BJ (cell line): ENCODE measurements at regions not wholly inside any gene's neighbourhood (a gene's known extent, or its start where the extent isn't known, plus 50 kb on each side); places are given as distances from the start of the nearest gene placed in this dataset.

ENCODE experiments used
- CTCF ChIA-PET: fragments of 350-600 bp; formaldehyde crosslinking; extraction: SDS; loops from one replicate; lab custom pipeline; 2021; ENCODE audit warnings: antibody characterized with exemption, inconsistent platforms; lab: Yijun Ruan, JAX
- POLR2A ChIA-PET: fragments of 300-600 bp; sonication (Branson Sonifier 250); formaldehyde crosslinking; extraction: SDS; loops from one replicate; lab custom pipeline; 2021; ENCODE audit warnings: antibody characterized with exemption; lab: Charles Lee
- DNase-seq: peaks from one replicate; pipeline ENCODE4 v3.0.0-alpha.2; 2011; ENCODE audit warnings: low read depth
- H3K27me3 ChIP-seq: 2 replicates; pipeline ENCODE4 v1.6.0; 2011; ENCODE audit warnings: low read length; ENCODE audit not compliant: control insufficient read depth, insufficient read depth
- H3K36me3 ChIP-seq: 2 replicates; pipeline ENCODE4 v1.5.1; 2011; ENCODE audit warnings: low read length; ENCODE audit not compliant: control insufficient read depth, insufficient read depth
- H3K4me3 ChIP-seq: 2 replicates; pipeline ENCODE4 v1.5.1; 2011; ENCODE audit warnings: low read depth, mild to moderate bottlenecking, control low read depth, low read length
- TF ChIP-seq, protein P1 (sequence below): IDR thresholded peaks from 2 replicates; pipeline ENCODE4 v1.5.1; 2011; ENCODE audit warnings: low read depth, mild to moderate bottlenecking, control low read depth, inconsistent platforms, low read length, moderate library complexity; ENCODE audit not compliant: insufficient read depth

DNA sequence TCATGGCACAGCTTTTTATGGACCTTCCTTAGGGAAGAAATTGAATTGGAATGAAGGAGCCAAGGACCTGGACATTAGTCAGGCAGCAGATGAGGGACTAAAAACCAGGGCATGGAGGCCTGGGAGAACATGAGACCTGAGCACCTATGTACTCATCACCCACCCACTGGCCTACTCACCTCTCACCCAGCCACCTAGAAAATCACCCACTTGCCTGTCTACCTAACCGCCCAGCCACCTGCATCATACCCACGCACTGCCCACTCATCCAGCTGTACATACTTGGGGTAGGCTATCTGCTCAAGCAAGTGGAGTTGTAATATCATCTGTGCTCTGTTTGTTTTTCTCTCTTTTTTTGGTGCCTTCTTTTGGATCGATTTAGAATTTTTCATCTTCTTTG lies 65.3 kb upstream of the SLCO2A1 start:
- POLR2A ChIA-PET, result no interaction called here
- H3K36me3 ChIP-seq, result no peaks in the 10 kb centered on the region
- no peak for DNase-seq
- TF ChIP-seq, protein P1, sequence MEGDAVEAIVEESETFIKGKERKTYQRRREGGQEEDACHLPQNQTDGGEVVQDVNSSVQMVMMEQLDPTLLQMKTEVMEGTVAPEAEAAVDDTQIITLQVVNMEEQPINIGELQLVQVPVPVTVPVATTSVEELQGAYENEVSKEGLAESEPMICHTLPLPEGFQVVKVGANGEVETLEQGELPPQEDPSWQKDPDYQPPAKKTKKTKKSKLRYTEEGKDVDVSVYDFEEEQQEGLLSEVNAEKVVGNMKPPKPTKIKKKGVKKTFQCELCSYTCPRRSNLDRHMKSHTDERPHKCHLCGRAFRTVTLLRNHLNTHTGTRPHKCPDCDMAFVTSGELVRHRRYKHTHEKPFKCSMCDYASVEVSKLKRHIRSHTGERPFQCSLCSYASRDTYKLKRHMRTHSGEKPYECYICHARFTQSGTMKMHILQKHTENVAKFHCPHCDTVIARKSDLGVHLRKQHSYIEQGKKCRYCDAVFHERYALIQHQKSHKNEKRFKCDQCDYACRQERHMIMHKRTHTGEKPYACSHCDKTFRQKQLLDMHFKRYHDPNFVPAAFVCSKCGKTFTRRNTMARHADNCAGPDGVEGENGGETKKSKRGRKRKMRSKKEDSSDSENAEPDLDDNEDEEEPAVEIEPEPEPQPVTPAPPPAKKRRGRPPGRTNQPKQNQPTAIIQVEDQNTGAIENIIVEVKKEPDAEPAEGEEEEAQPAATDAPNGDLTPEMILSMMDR, result no peak
- no peaks in the 10 kb centered on the region for H3K27me3 ChIP-seq
- H3K4me3 ChIP-seq, result no peak overlapping the region
- CTCF ChIA-PET, result interaction anchor here (0.9 kb wide), 1 partner anchor 12 kb away, joined by 3 read pairs; no protein-coding TSS in a partner anchor

DNA sequence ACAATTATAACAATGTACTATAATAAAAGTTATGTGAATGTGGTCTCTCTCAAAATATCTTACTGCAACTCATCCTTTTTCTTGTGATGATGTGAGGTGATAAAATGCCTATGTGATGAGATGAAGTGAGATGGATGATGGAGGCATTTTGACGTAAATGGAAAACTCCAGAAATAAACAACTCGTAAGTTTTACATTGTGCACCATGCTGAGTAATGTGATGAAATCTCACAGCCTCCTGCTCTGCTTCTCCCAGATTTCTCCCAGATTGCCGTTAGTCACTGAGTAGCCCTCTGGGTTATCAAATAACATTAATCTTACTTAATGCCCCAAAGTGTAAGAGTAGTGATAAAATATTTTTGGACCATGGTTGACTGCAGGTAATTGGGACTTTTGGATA lies 64.8 kb upstream of the SLCO2A1 start:
- TF ChIP-seq, protein P1, result no peak
- Histone ChIP-seq H3K36me3 (no peaks in the 10 kb centered on the region), H3K27me3 (no peaks in the 10 kb centered on the region), H3K4me3 (no peak overlapping the region)
- ChIA-PET POLR2A (no interaction called here), CTCF (no interaction called here)
- peak; percentile 64 for DNase-seq

DNA sequence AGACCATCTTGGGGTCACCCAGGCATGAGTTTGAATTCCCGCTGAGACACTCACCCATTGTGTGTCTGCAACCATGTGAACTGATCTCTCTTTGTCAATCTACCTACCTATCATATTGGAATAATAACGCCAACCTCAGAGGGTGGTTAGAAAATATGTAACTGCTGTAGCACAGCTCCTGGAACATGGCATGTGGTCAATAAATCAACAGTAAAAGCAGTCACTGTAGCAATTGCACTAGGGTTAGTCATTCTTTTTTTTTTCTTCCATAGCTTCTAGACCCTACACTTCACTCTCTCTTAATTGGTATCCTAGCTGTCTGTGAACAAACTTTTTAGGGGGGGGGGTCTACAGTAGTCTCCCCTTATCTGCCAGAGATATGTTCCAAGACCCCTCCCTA lies 64.2 kb upstream of the SLCO2A1 start:
- Histone ChIP-seq H3K4me3 (no peak overlapping the region), H3K27me3 (no peaks in the 10 kb centered on the region), H3K36me3 (no peaks in the 10 kb centered on the region)
- ChIA-PET CTCF (no interaction called here), POLR2A (no interaction called here)
- TF ChIP-seq, protein P1, result no peak
- DNase-seq, result no peak

DNA sequence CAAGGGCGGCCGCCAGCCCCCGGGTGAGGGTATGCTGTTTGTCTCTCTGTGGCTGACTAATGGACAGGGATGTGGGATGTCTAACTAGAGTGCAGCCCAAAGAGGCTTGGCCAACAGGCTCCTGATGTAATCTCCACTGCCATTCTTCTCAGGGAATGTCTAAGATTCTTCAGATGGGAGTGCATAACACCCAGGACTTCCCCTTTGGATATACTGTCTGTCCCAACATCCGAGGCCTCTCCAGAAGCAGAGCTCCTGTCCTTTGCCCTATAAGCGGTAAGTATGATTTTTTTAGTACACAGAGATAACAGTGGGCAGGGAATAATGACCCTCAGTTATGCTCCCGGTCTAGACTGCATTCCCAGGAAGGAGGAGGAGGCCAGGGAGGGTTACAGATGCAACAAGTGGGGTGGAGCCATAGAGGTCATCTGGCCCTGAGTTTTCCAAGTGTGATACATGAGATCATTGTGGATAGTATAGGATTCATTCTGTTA lies 62.5 kb upstream of the SLCO2A1 start:
- TF ChIP-seq, protein P1, result no peak

DNA sequence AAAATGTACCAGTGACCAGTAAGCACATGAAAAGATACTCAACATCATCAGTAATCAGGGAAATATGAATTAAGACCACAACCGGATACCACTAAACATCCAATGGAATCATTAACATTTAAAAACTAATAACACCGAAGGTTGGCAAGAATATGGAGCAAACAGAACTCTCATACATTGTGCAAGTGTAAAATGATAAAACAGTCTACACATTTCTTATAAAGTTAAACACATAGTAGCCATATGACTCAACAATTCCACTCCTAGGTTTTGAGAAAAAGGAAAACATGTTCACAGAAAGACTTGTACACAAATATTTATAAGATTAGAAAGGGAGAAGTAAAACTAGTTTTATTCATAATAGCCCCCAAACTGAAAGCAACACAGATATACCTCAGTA lies 60.3 kb upstream of the SLCO2A1 start:
- H3K36me3 ChIP-seq, result no peaks in the 10 kb centered on the region
- H3K4me3 ChIP-seq, result no peak overlapping the region
- no peaks in the 10 kb centered on the region for H3K27me3 ChIP-seq
- ChIA-PET CTCF (no interaction called here), POLR2A (no interaction called here)
- no peak for DNase-seq
- TF ChIP-seq, protein P1, result no peak

More for the DNA sequence above, 62.5 kb upstream of the SLCO2A1 start:
- POLR2A ChIA-PET, result no interaction called here
- H3K4me3 ChIP-seq, result no peak overlapping the region
- H3K36me3 ChIP-seq, result no peaks in the 10 kb centered on the region
- CTCF ChIA-PET, result no interaction called here
- no peaks in the 10 kb centered on the region for H3K27me3 ChIP-seq
- no peak for DNase-seq
